ENCODE measurements at regions not wholly inside any gene's neighbourhood (a gene's known extent, or its start where the extent isn't known, plus 50 kb on each side); places are given as distances from the start of the nearest gene placed in this dataset.

- DNase-seq (no peak), FAIRE-seq (no peak)
- no peaks in the 10 kb centered on the region for H3K4me1 ChIP-seq (ENCODE audit: control insufficient read depth in 2 of 3, insufficient read depth in 2 of 3, low read depth in 1 of 3, low read length in 3 of 3)
- H3K27me3 ChIP-seq (ENCODE audit: control insufficient read depth, insufficient read depth, low read length), result no peaks in the 10 kb centered on the region
- no peaks in the 10 kb centered on the region for H3K9me3 ChIP-seq (ENCODE audit: control insufficient read depth in 2 of 3, insufficient read depth in 1 of 3, low read length in 3 of 3)
- H3K36me3 ChIP-seq (ENCODE audit: control insufficient read depth in 2 of 3, insufficient read depth in 3 of 3, low read length in 3 of 3), result no peaks in the 10 kb centered on the region
- H3K27ac ChIP-seq (ENCODE audit: low read depth in 2 of 2, low read length in 2 of 2), result no peak overlapping the region
- H3K4me3 ChIP-seq (ENCODE audit: low read length in 3 of 3), result no peak overlapping the region
- no peak for TF ChIP-seq CTCF (IDR thresholded peaks at IDR 0.05; ENCODE audit: borderline replicate concordance, extremely low read depth, insufficient read depth)
- H3K9ac ChIP-seq (ENCODE audit: low read length in 3 of 3), result no peak overlapping the region
- intact Hi-C loops (cut with DNase I), result no loop called here
Measured at GRCh38 chr13:81058211-81058915, 717.4 kb upstream of the SPRY2 start.

- Histone ChIP-seq H3K9ac (ENCODE audit: low read length in 3 of 3) (no peak overlapping the region), H3K4me1 (ENCODE audit: control insufficient read depth in 2 of 3, insufficient read depth in 2 of 3, low read depth in 1 of 3, low read length in 3 of 3) (no peaks in the 10 kb centered on the region), H3K4me3 (ENCODE audit: low read length in 3 of 3) (no peak overlapping the region), H3K36me3 (ENCODE audit: control insufficient read depth in 2 of 3, insufficient read depth in 3 of 3, low read length in 3 of 3) (no peaks in the 10 kb centered on the region), H3K27ac (ENCODE audit: low read depth in 2 of 2, low read length in 2 of 2) (no peak overlapping the region), H3K27me3 (ENCODE audit: control insufficient read depth, insufficient read depth, low read length) (no peaks in the 10 kb centered on the region), H3K9me3 (ENCODE audit: control insufficient read depth in 2 of 3, insufficient read depth in 1 of 3, low read length in 3 of 3) (no peaks in the 10 kb centered on the region)
- FAIRE-seq, result no peak
- peak in 1 of 5 donors; percentile 8 for DNase-seq
- intact Hi-C loops (cut with DNase I), result no loop called here
- no peak for TF ChIP-seq CTCF (IDR thresholded peaks at IDR 0.05; ENCODE audit: borderline replicate concordance, extremely low read depth, insufficient read depth)
Measured at GRCh38 chr13:81051873-81052272, 710.9 kb upstream of the SPRY2 start.

GRCh38 chr13:81048026-81048461 lies 707.1 kb upstream of the SPRY2 start:
- Histone ChIP-seq H3K36me3 (ENCODE audit: control insufficient read depth in 2 of 3, insufficient read depth in 3 of 3, low read length in 3 of 3) (no peaks in the 10 kb centered on the region), H3K27me3 (ENCODE audit: control insufficient read depth, insufficient read depth, low read length) (no peaks in the 10 kb centered on the region), H3K4me1 (ENCODE audit: control insufficient read depth in 2 of 3, insufficient read depth in 2 of 3, low read depth in 1 of 3, low read length in 3 of 3) (no peaks in the 10 kb centered on the region), H3K4me3 (ENCODE audit: low read length in 3 of 3) (no peak overlapping the region), H3K9me3 (ENCODE audit: control insufficient read depth in 2 of 3, insufficient read depth in 1 of 3, low read length in 3 of 3) (no peaks in the 10 kb centered on the region), H3K27ac (ENCODE audit: low read depth in 2 of 2, low read length in 2 of 2) (no peak overlapping the region), H3K9ac (ENCODE audit: low read length in 3 of 3) (no peak overlapping the region)
- no peak for TF ChIP-seq CTCF (IDR thresholded peaks at IDR 0.05; ENCODE audit: borderline replicate concordance, extremely low read depth, insufficient read depth)
- DNase-seq, result no peak
- FAIRE-seq, result no peak
- intact Hi-C loops (cut with DNase I), result no loop called here

GRCh38 chr13:81041761-81042160 lies 700.8 kb upstream of the SPRY2 start:
- Histone ChIP-seq H3K27ac (ENCODE audit: low read depth in 2 of 2, low read length in 2 of 2) (no peak overlapping the region), H3K9ac (ENCODE audit: low read length in 3 of 3) (no peak overlapping the region), H3K9me3 (ENCODE audit: control insufficient read depth in 2 of 3, insufficient read depth in 1 of 3, low read length in 3 of 3) (peaks cover 0 to 9% (median 0%) of the 10 kb centered on the region in 3 donors), H3K36me3 (ENCODE audit: control insufficient read depth in 2 of 3, insufficient read depth in 3 of 3, low read length in 3 of 3) (no peaks in the 10 kb centered on the region), H3K4me1 (ENCODE audit: control insufficient read depth in 2 of 3, insufficient read depth in 2 of 3, low read depth in 1 of 3, low read length in 3 of 3) (no peaks in the 10 kb centered on the region), H3K27me3 (ENCODE audit: control insufficient read depth, insufficient read depth, low read length) (no peaks in the 10 kb centered on the region), H3K4me3 (ENCODE audit: low read length in 3 of 3) (no peak overlapping the region)
- TF ChIP-seq CTCF (IDR thresholded peaks at IDR 0.05; ENCODE audit: borderline replicate concordance, extremely low read depth, insufficient read depth), result no peak
- DNase-seq, result no peak
- intact Hi-C loops (cut with DNase I), result no loop called here
- no peak for FAIRE-seq
